Smooth muscle cell (in vitro differentiated cells): ENCODE measurements at regions not wholly inside any gene's neighbourhood (a gene's known extent, or its start where the extent isn't known, plus 50 kb on each side); places are given as distances from the start of the nearest gene placed in this dataset.

Source experiments
- DNase-seq: peaks from one replicate; lab custom pipeline; 2025; ENCODE audit not compliant: unreplicated experiment; lab: John Stamatoyannopoulos, UW
- H2AFZ ChIP-seq: fragments of 200-600 bp; sonication (generic); 2 replicates; pipeline ENCODE4 v1.6.0; 2016; ENCODE audit warnings: antibody characterized with exemption, low read depth, mild to moderate bottlenecking
- H3F3A ChIP-seq: fragments of 200-600 bp; sonication (generic); 2 replicates; pipeline ENCODE4 v1.6.0; 2017; ENCODE audit warnings: antibody characterized with exemption, low read depth
- H3K27ac ChIP-seq: fragments of 200-600 bp; sonication (generic); 2 replicates; pipeline ENCODE4 v1.5.1; 2016; ENCODE audit warnings: low read depth, mild to moderate bottlenecking
- H3K27me3 ChIP-seq: fragments of 200-600 bp; sonication (generic); 2 replicates; pipeline ENCODE4 v1.6.1; 2016; ENCODE audit warnings: low read depth, mild to moderate bottlenecking
- H3K36me3 ChIP-seq: fragments of 200-600 bp; sonication (generic); 2 replicates; pipeline ENCODE4 v1.5.1; 2016; ENCODE audit warnings: low read depth
- H3K4me1 ChIP-seq: fragments of 200-600 bp; sonication (generic); 2 replicates; pipeline ENCODE4 v1.5.1; 2016; ENCODE audit warnings: low read depth
- H3K4me2 ChIP-seq: fragments of 200-600 bp; sonication (generic); 2 replicates; pipeline ENCODE4 v1.6.0; 2016; ENCODE audit warnings: mild to moderate bottlenecking
- H3K4me3 ChIP-seq: fragments of 200-600 bp; sonication (generic); 2 replicates; pipeline ENCODE4 v1.5.1; 2016; ENCODE audit warnings: mild to moderate bottlenecking
- H3K79me2 ChIP-seq: fragments of 200-600 bp; sonication (generic); 2 replicates; pipeline ENCODE4 v1.6.0; 2016; ENCODE audit warnings: low read depth, mild to moderate bottlenecking
- H3K9ac ChIP-seq: fragments of 200-600 bp; sonication (generic); 2 replicates; pipeline ENCODE4 v1.6.0; 2016; ENCODE audit warnings: low read depth
- H3K9me3 ChIP-seq: fragments of 200-600 bp; sonication (generic); replicated peaks from 2 replicates; pipeline ENCODE4 v1.5.1; 2016; ENCODE audit warnings: low read depth
- H4K20me1 ChIP-seq: fragments of 200-600 bp; sonication (generic); 2 replicates; pipeline ENCODE4 v1.6.0; 2016; ENCODE audit warnings: low read depth
- WGBS: methylation state at CpG from one replicate; pipeline ENCODE4 v1.1.7; 2016; ENCODE audit warnings: low lambda C conversion rate; 5-methylcytosine and 5-hydroxymethylcytosine counted together
- TF ChIP-seq, protein P1 (sequence below): fragments of 200-600 bp; sonication (generic); IDR thresholded peaks from 2 replicates; pipeline ENCODE4 v1.5.1; 2017; ENCODE audit warnings: borderline replicate concordance, mild to moderate bottlenecking, antibody characterized with exemption; ENCODE audit not compliant: insufficient read depth, poor library complexity, severe bottlenecking

DNA sequence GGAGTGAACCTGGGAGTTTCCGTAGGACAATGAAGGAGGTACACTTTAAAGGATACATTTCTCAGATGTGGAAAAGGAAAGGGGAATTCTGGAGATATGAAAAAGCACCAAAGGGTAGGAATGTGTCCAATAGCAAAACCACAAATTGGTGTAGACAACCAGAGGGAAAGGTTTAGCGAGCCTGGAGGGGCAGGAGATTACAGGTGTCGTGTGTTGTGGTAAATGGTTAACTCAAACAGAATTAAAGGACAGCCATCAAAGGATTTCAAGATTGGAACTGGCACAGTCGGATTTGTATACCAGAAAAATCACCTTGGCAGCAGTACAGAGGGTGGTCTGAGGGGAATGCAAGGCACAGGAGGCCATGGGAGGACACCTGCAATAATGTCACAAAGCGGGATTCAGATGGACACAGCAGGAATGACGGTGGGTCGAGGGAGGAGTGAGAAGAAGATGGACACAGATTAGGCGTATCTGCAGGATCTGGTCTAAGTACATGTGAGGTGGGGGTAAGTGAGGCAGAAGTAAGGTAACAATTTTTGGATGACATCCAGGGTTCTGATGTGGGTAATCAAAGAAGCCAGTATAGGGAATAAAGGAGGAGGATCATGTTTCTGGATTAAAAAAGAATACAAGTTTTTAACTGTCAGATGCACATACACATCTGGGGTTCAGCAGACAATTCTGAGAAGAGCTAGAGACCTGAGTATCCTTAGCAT lies 361.6 kb downstream of the KLF12 start:
- Histone ChIP-seq H3K4me2 (no peak overlapping the region), H3K36me3 (no peaks in the 10 kb centered on the region), H3K27me3 (no peaks in the 10 kb centered on the region), H3K4me1 (no peaks in the 10 kb centered on the region), H3K9me3 (no peaks in the 10 kb centered on the region), H3K79me2 (no peaks in the 10 kb centered on the region), H3K9ac (no peak overlapping the region), H4K20me1 (no peaks in the 10 kb centered on the region), H3K4me3 (no peak overlapping the region), H3K27ac (no peak overlapping the region), H3F3A (no peaks in the 10 kb centered on the region), H2AFZ (no peak overlapping the region)
- no peak for DNase-seq
- TF ChIP-seq, protein P1, sequence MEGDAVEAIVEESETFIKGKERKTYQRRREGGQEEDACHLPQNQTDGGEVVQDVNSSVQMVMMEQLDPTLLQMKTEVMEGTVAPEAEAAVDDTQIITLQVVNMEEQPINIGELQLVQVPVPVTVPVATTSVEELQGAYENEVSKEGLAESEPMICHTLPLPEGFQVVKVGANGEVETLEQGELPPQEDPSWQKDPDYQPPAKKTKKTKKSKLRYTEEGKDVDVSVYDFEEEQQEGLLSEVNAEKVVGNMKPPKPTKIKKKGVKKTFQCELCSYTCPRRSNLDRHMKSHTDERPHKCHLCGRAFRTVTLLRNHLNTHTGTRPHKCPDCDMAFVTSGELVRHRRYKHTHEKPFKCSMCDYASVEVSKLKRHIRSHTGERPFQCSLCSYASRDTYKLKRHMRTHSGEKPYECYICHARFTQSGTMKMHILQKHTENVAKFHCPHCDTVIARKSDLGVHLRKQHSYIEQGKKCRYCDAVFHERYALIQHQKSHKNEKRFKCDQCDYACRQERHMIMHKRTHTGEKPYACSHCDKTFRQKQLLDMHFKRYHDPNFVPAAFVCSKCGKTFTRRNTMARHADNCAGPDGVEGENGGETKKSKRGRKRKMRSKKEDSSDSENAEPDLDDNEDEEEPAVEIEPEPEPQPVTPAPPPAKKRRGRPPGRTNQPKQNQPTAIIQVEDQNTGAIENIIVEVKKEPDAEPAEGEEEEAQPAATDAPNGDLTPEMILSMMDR, result no peak
- 85% methylated on average over 8 of the region's 8 CpGs for WGBS

DNA sequence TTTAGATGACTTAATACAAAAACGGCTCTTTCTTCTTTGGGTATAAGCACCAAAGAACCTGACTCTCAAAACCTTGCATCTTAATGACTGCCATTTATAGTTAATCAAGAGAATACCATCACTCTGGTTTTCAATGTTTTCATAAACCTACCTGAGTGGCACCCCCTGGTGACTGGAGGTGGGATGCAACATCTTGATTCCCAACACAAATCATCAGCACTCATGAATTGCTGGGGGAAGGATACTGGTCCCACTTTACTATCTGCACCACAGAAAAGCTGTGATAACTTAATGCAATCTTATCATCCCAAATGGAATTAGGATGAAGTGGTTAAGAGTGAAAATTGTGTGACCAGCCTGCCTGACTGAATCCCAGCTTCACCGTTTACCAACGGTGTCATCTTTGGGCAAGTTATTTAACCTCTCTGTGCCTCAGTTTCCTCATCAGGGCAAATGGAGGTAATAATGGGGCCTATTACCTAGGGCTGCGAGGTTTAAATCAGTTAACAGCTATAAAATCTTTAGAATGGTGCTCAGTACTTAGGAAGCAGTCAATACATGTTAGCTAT lies 366.4 kb downstream of the KLF12 start:
- Histone ChIP-seq H3K9me3 (no peaks in the 10 kb centered on the region), H3K4me3 (no peak overlapping the region), H3K27ac (no peak overlapping the region), H3K79me2 (no peaks in the 10 kb centered on the region), H3F3A (no peaks in the 10 kb centered on the region), H3K27me3 (no peaks in the 10 kb centered on the region), H3K4me2 (no peak overlapping the region), H3K9ac (no peak overlapping the region), H3K36me3 (no peaks in the 10 kb centered on the region), H2AFZ (no peak overlapping the region), H3K4me1 (peaks cover 25% of the 10 kb centered on the region), H4K20me1 (no peaks in the 10 kb centered on the region)
- TF ChIP-seq, protein P1, result peak; percentile 39
- WGBS, result 77% methylated on average over 4 of the region's 4 CpGs
- no peak for DNase-seq

DNA sequence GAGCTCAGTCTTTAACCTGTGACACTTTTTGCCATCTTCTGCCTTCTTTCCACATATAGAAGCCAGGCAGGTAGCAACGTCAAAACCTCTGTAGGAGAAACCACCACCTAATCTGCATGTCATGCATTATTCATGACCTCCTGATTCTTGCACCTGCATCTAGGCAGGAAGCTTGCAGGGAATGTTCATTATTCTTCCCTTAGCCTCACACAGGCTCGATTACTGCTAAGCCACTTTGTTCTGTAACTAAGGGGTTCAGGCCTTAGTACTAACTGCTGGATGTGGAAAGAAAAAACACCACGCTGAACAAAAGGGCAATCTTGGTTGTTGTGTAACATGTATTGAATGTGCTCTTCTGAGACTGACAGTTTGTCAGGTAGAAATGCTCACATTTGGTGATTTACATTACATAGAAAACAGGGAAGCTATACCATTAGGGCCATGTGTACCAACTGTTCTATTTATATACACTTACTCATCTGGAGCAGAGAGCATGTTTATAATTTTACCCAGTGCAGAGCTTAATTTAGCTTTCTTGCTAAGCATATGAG lies 366.9 kb downstream of the KLF12 start:
- peak overlapping the region; percentile 28 for H3K27ac ChIP-seq
- no peaks in the 10 kb centered on the region for H3K79me2 ChIP-seq
- H3K4me2 ChIP-seq, result no peak overlapping the region
- H3K4me1 ChIP-seq, result peaks cover 25% of the 10 kb centered on the region
- H3K27me3 ChIP-seq, result no peaks in the 10 kb centered on the region
- DNase-seq, result no peak
- 56% methylated on average over 3 of the region's 3 CpGs for WGBS
- no peak overlapping the region for H2AFZ ChIP-seq
- no peaks in the 10 kb centered on the region for H3K36me3 ChIP-seq
- H4K20me1 ChIP-seq, result no peaks in the 10 kb centered on the region
- TF ChIP-seq, protein P1, result no peak
- H3K9me3 ChIP-seq, result no peaks in the 10 kb centered on the region
- no peaks in the 10 kb centered on the region for H3F3A ChIP-seq
- H3K9ac ChIP-seq, result no peak overlapping the region
- H3K4me3 ChIP-seq, result no peak overlapping the region
